NCI-H2227 (cell line): ENCODE measurements at regions not wholly inside any gene's neighbourhood (a gene's known extent, or its start where the extent isn't known, plus 50 kb on each side); places are given as distances from the start of the nearest gene placed in this dataset.
"Not testable (repeated sequence)": the region's sequence is repeated elsewhere in the genome, so short reads cannot be mapped to it uniquely, and the experiment has no call there.

Experiments
- DNase-seq: peaks from one replicate; lab custom pipeline; 2025; ENCODE audit not compliant: unreplicated experiment; lab: John Stamatoyannopoulos, UW

GRCh38 chr12:131561891-131562684 lies 148.8 kb upstream of the SFSWAP start:
- DNase-seq, result no peak

- DNase-seq, result peak; percentile 15
Measured at GRCh38 chr12:131564138-131564727, 146.7 kb upstream of the SFSWAP start.

- DNase-seq, result no peak
Measured at GRCh38 chr12:131564845-131565244, 146.0 kb upstream of the SFSWAP start.

- DNase-seq, result no peak
Measured at GRCh38 chr12:131565267-131566015, 145.4 kb upstream of the SFSWAP start.

- no peak for DNase-seq
Measured at GRCh38 chr12:131568336-131568735, 142.6 kb upstream of the SFSWAP start.

GRCh38 chr12:131570596-131570995 lies 140.3 kb upstream of the SFSWAP start:
- no peak for DNase-seq

- no peak for DNase-seq
Measured at GRCh38 chr12:131571827-131572226, 139.1 kb upstream of the SFSWAP start.

GRCh38 chr12:131572626-131573025 lies 138.3 kb upstream of the SFSWAP start:
- DNase-seq, result no peak

- no peak for DNase-seq
Measured at GRCh38 chr12:131573631-131574394, 137.1 kb upstream of the SFSWAP start.

GRCh38 chr12:131574395-131574771 lies 136.5 kb upstream of the SFSWAP start:
- DNase-seq, result no peak

GRCh38 chr12:131575371-131575770 lies 135.5 kb upstream of the SFSWAP start:
- DNase-seq, result no peak

- not testable (repeated sequence) for DNase-seq
Measured at GRCh38 chr12:131576734-131577133, 134.2 kb upstream of the SFSWAP start.

GRCh38 chr12:131577766-131578165 lies 133.1 kb upstream of the SFSWAP start:
- no peak for DNase-seq

GRCh38 chr12:131578828-131579470 lies 131.9 kb upstream of the SFSWAP start:
- no peak for DNase-seq

GRCh38 chr12:131583090-131583712 lies 127.7 kb upstream of the SFSWAP start:
- no peak for DNase-seq

- no peak for DNase-seq
Measured at GRCh38 chr12:131586269-131586668, 124.6 kb upstream of the SFSWAP start.

GRCh38 chr12:131586761-131587160 lies 124.1 kb upstream of the SFSWAP start:
- no peak for DNase-seq

- no peak for DNase-seq
Measured at GRCh38 chr12:131587565-131587964, 123.3 kb upstream of the SFSWAP start.

GRCh38 chr12:131589221-131589897 lies 121.5 kb upstream of the SFSWAP start:
- no peak for DNase-seq

- DNase-seq, result no peak
Measured at GRCh38 chr12:131589966-131590365, 120.9 kb upstream of the SFSWAP start.
